Mesendoderm (in vitro differentiated cells): ENCODE measurements at regions not wholly inside any gene's neighbourhood (a gene's known extent, or its start where the extent isn't known, plus 50 kb on each side); places are given as distances from the start of the nearest gene placed in this dataset.
"Not testable (repeated sequence)": the region's sequence is repeated elsewhere in the genome, so short reads cannot be mapped to it uniquely, and the experiment has no call there.

Experiments used
- DNase-seq: peaks from one replicate; pipeline ENCODE4 v3.0.0; 2013
- H2AK5ac ChIP-seq: 2 replicates; pipeline ENCODE4 v1.6.1; 2013; ENCODE audit warnings: low read length, inconsistent platforms
- H2BK120ac ChIP-seq: 2 replicates; pipeline ENCODE4 v1.6.1; 2013; ENCODE audit warnings: low read depth, mild to moderate bottlenecking, low read length, moderate library complexity, mixed read lengths
- H2BK15ac ChIP-seq: replicated peaks from 2 replicates; pipeline ENCODE4 v1.6.1; 2013; ENCODE audit warnings: low read depth, mild to moderate bottlenecking, moderate library complexity
- H2BK5ac ChIP-seq: 2 replicates; pipeline ENCODE4 v1.6.1; 2013; ENCODE audit warnings: low read length, inconsistent platforms
- H3K18ac ChIP-seq: 2 replicates; pipeline ENCODE4 v1.6.1; 2013; ENCODE audit warnings: mild to moderate bottlenecking, low read length, mixed read lengths
- H3K23ac ChIP-seq: one replicate; pipeline ENCODE4 v1.6.1; 2013; ENCODE audit warnings: low read length
- H3K27ac ChIP-seq: 2 replicates; pipeline ENCODE4 v1.5.1; 2013; ENCODE audit warnings: low read depth, mild to moderate bottlenecking, inconsistent platforms, low read length, moderate library complexity
- H3K27me3 ChIP-seq: 2 replicates; pipeline ENCODE4 v1.6.1; 2013; ENCODE audit warnings: low read length, control low read depth, mild to moderate bottlenecking, inconsistent platforms; ENCODE audit not compliant: insufficient read depth, poor library complexity
- H3K36me3 ChIP-seq: 2 replicates; pipeline ENCODE4 v1.6.1; 2013; ENCODE audit warnings: low read length, inconsistent platforms; ENCODE audit not compliant: control insufficient read depth, insufficient read depth
- H3K4ac ChIP-seq: one replicate; pipeline ENCODE4 v1.6.1; 2013; ENCODE audit warnings: low read depth, mild to moderate bottlenecking, low read length, moderate library complexity
- H3K4me1 ChIP-seq: 2 replicates; pipeline ENCODE4 v1.6.1; 2013; ENCODE audit warnings: low read depth, low read length, inconsistent platforms; ENCODE audit not compliant: control insufficient read depth
- H3K4me2 ChIP-seq: 2 replicates; pipeline ENCODE4 v1.6.1; 2013; ENCODE audit warnings: low read length
- H3K4me3 ChIP-seq: 2 replicates; pipeline ENCODE4 v1.5.1; 2013; ENCODE audit warnings: mild to moderate bottlenecking, low read length
- H3K56ac ChIP-seq: one replicate; pipeline ENCODE4 v1.6.1; 2013; ENCODE audit warnings: low read length
- H3K79me1 ChIP-seq: 2 replicates; pipeline ENCODE4 v1.6.1; 2013; ENCODE audit warnings: low read length, inconsistent platforms
- H3K79me2 ChIP-seq: 2 replicates; pipeline ENCODE4 v1.6.1; 2013; ENCODE audit warnings: mild to moderate bottlenecking, low read length; ENCODE audit not compliant: control insufficient read depth, insufficient read depth
- H3K9ac ChIP-seq: 2 replicates; pipeline ENCODE4 v1.6.1; 2013; ENCODE audit warnings: low read length, inconsistent platforms
- H4K5ac ChIP-seq: one replicate; pipeline ENCODE4 v1.6.1; 2013; ENCODE audit warnings: low read length
- H4K8ac ChIP-seq: one replicate; pipeline ENCODE4 v1.6.1; 2013; ENCODE audit warnings: low read depth, mild to moderate bottlenecking, control low read depth, low read length, moderate library complexity
- WGBS: extraction: QIAGEN DNeasy Blood & Tissue Kit; methylation state at CpG from one replicate; pipeline ENCODE4 v1.1.7; 2013; ENCODE audit warnings: low lambda C conversion rate, missing lambda C conversion rate; ENCODE audit not compliant: insufficient coverage; ENCODE audit errors: extremely low coverage; 5-methylcytosine and 5-hydroxymethylcytosine counted together

DNA sequence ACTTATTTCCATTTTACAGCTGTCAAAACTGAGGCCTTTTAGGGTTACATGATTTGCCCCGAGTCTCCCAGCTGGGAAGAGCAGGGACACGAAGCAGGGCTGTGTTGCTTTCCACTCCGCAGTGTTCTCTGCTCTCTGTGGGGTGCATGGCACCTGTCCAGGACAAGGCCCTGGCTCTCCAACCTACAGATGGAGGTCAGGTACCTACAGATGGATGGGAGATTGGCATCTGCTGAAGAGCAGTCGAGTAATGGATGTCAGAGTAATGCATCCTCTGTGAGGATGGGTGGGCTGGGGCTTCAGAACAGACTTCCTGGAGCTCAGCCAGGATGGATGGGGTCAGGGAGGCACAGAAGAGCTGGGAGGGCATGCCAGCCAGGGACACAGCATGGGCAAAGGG is 85.0 kb downstream of the EMX2 start:
- H2BK15ac ChIP-seq, result no peak overlapping the region
- no peak overlapping the region for H4K8ac ChIP-seq
- H3K56ac ChIP-seq, result no peak overlapping the region
- WGBS, result no CpG with 5 or more reads among the region's 4 CpGs
- H4K5ac ChIP-seq, result no peak overlapping the region
- H3K79me2 ChIP-seq, result no peaks in the 10 kb centered on the region
- H3K27me3 ChIP-seq, result no peaks in the 10 kb centered on the region
- H3K79me1 ChIP-seq, result no peaks in the 10 kb centered on the region
- H3K4me3 ChIP-seq, result no peak overlapping the region
- H3K4me2 ChIP-seq, result no peak overlapping the region
- no peak overlapping the region for H2AK5ac ChIP-seq
- no peak overlapping the region for H3K18ac ChIP-seq
- H2BK120ac ChIP-seq, result no peak overlapping the region
- no peak overlapping the region for H2BK5ac ChIP-seq
- no peaks in the 10 kb centered on the region for H3K4me1 ChIP-seq
- H3K9ac ChIP-seq, result no peak overlapping the region
- DNase-seq, result no peak
- H3K36me3 ChIP-seq, result no peaks in the 10 kb centered on the region
- H3K27ac ChIP-seq, result no peak overlapping the region
- no peak overlapping the region for H3K23ac ChIP-seq
- no peak overlapping the region for H3K4ac ChIP-seq

DNA sequence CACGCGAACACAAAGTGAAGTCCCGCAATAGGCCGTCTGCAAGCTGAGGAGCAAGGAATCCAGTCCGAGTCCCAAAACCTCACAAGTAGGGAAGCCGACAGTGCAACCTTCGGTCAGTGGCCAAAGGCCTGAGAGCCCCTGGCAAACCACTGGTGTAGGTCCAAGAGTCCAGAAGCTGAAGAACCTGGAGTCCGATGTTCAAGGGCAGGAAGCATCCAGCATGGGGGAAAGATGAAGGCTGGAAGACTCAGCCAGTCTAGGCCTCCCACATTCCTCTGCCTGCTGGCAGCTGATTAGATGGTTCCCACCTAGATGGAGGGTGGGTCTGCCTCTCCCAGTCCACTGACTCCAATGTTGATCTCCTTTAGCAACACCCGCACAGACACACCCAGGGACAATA is 87.2 kb downstream of the EMX2 start:
- not testable (repeated sequence) for H3K79me2 ChIP-seq, H3K4ac ChIP-seq, H2BK120ac ChIP-seq, H4K5ac ChIP-seq, DNase-seq, H3K9ac ChIP-seq, H3K4me3 ChIP-seq, H3K56ac ChIP-seq, H3K23ac ChIP-seq, H2AK5ac ChIP-seq, H3K4me1 ChIP-seq, H3K18ac ChIP-seq, H3K27ac ChIP-seq, H2BK15ac ChIP-seq, H3K27me3 ChIP-seq, H2BK5ac ChIP-seq, H3K36me3 ChIP-seq, H3K79me1 ChIP-seq, H3K4me2 ChIP-seq, H4K8ac ChIP-seq
- WGBS, result no CpG with 5 or more reads among the region's 9 CpGs

DNA sequence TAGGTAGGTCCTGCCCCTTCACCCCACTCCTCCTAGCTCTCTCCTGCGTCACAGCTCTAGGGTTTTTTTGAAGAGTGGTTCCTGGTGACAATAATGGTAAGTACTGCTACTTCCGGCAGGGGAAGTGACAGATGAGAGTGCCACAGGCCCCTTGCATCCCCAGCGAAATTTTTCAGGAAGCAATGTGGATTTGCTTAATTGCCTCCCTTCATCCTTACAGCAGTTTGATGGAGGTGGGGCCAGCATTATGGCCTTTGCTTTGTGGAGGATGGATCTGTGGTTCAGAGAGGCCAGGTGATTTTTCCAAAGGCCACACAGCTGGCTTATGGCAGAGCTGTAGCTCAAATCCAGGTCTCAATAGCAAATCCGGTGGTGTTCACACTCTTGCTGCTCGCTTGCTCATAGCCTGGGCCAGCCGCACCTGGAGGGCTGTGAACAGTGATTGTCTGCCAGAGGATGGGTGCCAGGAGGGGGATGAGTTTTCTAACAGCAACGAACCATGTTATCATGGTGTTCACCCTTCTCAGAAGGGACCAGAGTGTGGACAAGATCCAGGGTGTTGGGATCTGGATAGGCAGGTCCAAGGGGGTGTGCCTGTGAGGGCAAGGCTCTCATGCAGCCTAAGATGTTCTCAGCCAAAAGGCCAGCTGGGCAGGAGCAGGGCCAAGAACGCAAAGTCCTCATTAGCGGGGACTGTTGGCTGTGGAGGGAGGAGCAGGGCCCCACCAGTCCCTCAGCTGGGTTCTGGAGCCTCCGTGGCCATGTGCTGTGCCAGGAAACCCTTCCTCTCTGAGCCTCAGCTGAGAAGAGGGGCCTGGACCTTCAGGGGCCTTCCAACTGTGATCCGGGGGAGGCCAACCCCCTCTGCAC is 89.0 kb downstream of the EMX2 start:
- no CpG with 5 or more reads among the region's 11 CpGs for WGBS
- Histone ChIP-seq H3K27ac (no peak overlapping the region), H3K36me3 (no peaks in the 10 kb centered on the region), H3K18ac (no peak overlapping the region), H2AK5ac (no peak overlapping the region), H3K4me1 (no peaks in the 10 kb centered on the region), H4K8ac (no peak overlapping the region), H3K79me2 (no peaks in the 10 kb centered on the region), H2BK120ac (no peak overlapping the region), H3K4me3 (no peak overlapping the region), H3K56ac (no peak overlapping the region), H2BK5ac (no peak overlapping the region), H3K79me1 (no peaks in the 10 kb centered on the region), H3K4ac (no peak overlapping the region), H3K9ac (no peak overlapping the region), H3K27me3 (no peaks in the 10 kb centered on the region), H3K4me2 (no peak overlapping the region), H3K23ac (no peak overlapping the region), H2BK15ac (no peak overlapping the region), H4K5ac (no peak overlapping the region)
- no peak for DNase-seq

DNA sequence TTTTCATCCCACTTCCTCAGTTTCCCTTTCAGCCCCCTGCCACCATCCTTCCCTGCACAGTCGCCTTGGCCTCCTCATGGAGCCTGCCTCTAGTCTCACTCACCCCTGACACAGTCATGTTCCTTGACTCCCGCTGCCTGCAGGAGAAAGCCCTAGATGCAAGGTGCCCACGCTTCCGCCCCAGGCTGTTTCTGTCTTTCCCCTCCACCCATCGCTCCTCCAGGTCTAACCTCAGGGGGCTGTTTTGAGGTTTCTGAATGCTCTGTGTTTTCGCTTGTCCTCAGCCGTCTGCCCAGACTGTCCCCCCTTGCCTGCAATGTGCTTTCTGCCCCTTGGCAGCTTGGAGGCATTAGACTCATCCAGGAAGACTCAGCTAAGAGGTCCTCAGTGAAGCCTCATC is 89.9 kb downstream of the EMX2 start:
- H3K36me3 ChIP-seq, result no peaks in the 10 kb centered on the region
- no peak overlapping the region for H4K5ac ChIP-seq
- H3K23ac ChIP-seq, result no peak overlapping the region
- no peak overlapping the region for H2BK5ac ChIP-seq
- no peak overlapping the region for H3K9ac ChIP-seq
- H3K56ac ChIP-seq, result no peak overlapping the region
- DNase-seq, result no peak
- no peak overlapping the region for H3K27ac ChIP-seq
- H2BK15ac ChIP-seq, result no peak overlapping the region
- no peak overlapping the region for H3K4me3 ChIP-seq
- H3K27me3 ChIP-seq, result no peaks in the 10 kb centered on the region
- no peaks in the 10 kb centered on the region for H3K79me1 ChIP-seq
- H2BK120ac ChIP-seq, result no peak overlapping the region
- no peaks in the 10 kb centered on the region for H3K79me2 ChIP-seq
- no peak overlapping the region for H3K4me2 ChIP-seq
- H3K4ac ChIP-seq, result no peak overlapping the region
- H3K4me1 ChIP-seq, result no peaks in the 10 kb centered on the region
- no peak overlapping the region for H4K8ac ChIP-seq
- no CpG with 5 or more reads among the region's 7 CpGs for WGBS
- H2AK5ac ChIP-seq, result no peak overlapping the region
- no peak overlapping the region for H3K18ac ChIP-seq

DNA sequence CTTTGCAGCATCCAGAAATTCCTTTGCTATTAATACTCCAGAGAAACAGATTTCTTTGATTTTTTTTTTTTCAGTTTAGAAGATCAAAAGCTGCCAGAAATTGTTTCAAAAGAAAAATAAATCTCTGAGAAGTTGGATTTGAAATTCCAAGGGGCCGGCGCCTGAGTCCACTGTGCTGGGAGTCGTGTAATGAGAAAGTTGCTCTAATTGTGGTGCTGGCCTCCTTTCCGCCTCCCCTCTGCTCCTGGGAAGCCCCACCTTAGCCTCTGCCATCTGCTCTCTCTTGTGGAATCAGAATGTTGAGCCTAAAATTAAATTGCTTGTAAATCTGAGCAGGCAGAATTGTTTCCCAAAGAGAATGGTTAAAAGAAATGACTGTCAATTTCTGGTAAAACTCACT is 93.3 kb downstream of the EMX2 start:
- H3K27ac ChIP-seq, result no peak overlapping the region
- H3K79me1 ChIP-seq, result no peaks in the 10 kb centered on the region
- no peaks in the 10 kb centered on the region for H3K79me2 ChIP-seq
- H3K27me3 ChIP-seq, result no peaks in the 10 kb centered on the region
- no peak overlapping the region for H3K23ac ChIP-seq
- no peaks in the 10 kb centered on the region for H3K4me1 ChIP-seq
- no peak overlapping the region for H3K4me2 ChIP-seq
- H2BK120ac ChIP-seq, result no peak overlapping the region
- H3K36me3 ChIP-seq, result no peaks in the 10 kb centered on the region
- H4K5ac ChIP-seq, result no peak overlapping the region
- no peak overlapping the region for H3K56ac ChIP-seq
- H3K4ac ChIP-seq, result no peak overlapping the region
- H2AK5ac ChIP-seq, result no peak overlapping the region
- no peak overlapping the region for H3K18ac ChIP-seq
- H3K9ac ChIP-seq, result no peak overlapping the region
- no CpG with 5 or more reads among the region's 4 CpGs for WGBS
- H2BK15ac ChIP-seq, result no peak overlapping the region
- no peak overlapping the region for H2BK5ac ChIP-seq
- no peak for DNase-seq
- no peak overlapping the region for H3K4me3 ChIP-seq
- H4K8ac ChIP-seq, result no peak overlapping the region

DNA sequence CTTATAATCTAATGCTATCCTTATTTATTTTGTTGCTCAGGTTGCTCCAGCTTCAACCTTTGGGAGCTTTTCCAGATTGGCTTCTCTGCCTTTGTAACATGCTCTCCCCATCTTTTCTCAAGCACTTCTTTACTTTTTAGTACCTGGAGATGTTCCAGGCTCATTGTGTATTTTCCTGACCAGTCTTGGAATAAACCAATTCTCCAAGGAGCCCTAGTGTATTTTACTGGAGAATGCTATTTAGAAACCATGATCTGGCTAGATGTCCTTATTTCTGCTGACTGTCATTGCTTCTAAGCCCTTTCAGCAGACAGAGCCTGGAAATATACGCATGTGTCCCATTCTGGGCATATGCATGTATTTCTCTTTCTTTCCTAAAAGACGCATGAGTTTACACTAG is 95.7 kb downstream of the EMX2 start:
- Histone ChIP-seq H3K4ac (no peak overlapping the region), H3K4me2 (no peak overlapping the region), H3K4me3 (no peak overlapping the region), H2AK5ac (no peak overlapping the region), H3K23ac (no peak overlapping the region), H3K79me2 (no peaks in the 10 kb centered on the region), H3K9ac (no peak overlapping the region), H4K5ac (no peak overlapping the region), H3K79me1 (no peaks in the 10 kb centered on the region), H3K27me3 (no peaks in the 10 kb centered on the region), H2BK120ac (no peak overlapping the region), H3K36me3 (no peaks in the 10 kb centered on the region), H3K4me1 (no peaks in the 10 kb centered on the region), H3K56ac (no peak overlapping the region), H3K18ac (no peak overlapping the region), H3K27ac (no peak overlapping the region), H2BK15ac (no peak overlapping the region), H2BK5ac (no peak overlapping the region), H4K8ac (no peak overlapping the region)
- no CpG with 5 or more reads among the region's 2 CpGs for WGBS
- no peak for DNase-seq
